ENCODE measurements at regions not wholly inside any gene's neighbourhood (a gene's known extent, or its start where the extent isn't known, plus 50 kb on each side); places are given as distances from the start of the nearest gene placed in this dataset.

DNA sequence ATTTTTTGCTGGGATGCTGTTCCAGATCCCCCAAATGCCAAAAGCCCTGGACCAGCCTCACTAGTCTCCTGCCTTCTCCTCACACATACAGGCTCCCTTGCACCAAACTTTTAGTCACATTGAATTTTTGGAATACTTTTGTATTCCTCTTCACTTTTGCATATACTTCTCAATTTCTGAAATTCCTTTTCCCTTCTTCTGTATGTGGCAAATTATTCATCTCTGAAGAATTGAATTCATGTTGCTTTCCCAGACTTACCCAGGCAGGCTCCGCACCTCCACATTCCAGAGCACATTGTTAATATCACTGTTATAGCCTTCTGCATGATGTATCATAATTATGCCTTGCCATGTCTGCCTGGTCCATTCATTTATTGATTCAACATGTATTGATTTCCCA, 255.3 kb upstream of the POU3F2 start:
- no peak for DNase-seq

DNA sequence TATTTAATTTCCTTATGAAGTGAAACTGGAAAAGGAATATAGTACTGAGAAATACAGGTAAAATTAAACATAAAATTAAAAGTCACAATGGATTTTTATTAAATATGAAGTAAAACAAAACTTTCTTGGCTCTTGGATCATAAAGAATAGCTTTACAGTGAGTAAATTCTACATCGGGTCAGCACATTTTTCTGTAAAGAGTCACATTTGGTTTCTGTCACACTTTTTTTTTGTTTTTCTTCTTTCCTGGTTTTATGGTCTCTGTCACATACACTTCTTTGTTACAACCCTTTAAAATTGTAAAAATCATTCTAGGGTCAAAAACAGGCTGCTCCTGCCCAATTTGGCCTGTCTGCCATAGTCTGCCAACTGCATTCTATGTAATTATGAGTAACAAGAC, 254.4 kb upstream of the POU3F2 start:
- no peak for DNase-seq

DNA sequence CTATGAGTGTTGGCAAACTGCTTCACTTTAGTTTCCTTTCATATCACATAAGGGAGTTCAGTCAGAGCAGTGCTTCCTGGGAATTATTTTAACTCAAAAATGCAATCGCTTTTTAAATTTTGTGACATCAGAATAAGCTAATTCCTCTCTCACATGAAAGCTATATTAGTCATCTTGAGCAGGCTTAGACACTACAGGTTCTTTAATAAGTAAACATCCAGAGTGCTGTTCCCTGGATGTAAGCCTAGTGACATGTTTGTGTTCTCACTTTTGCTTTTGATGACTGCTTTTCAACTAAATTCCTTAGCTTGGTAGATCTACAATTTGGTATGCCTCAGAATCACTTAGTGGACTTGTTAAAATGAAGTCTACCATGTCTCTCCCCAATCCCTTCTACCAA, 252.7 kb upstream of the POU3F2 start:
- no peak for DNase-seq

DNA sequence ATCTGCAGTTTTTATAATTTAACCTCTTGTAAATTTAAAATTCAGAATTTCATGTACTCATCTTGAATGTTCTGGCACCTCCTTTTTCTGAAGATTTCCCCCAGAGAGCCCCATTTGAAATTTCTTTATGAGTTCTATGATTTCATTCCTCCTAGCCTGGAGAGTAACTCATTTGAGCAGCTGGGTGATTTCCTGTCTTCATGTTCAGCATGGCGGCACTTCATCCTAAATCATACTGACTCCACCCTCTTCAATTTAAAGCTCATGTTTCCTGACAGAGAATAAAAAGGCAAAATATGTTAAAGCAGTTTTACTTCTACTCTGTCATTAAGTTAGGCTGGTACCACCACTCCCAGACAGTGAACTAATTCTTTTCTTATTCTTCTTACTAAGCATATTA, 250.9 kb upstream of the POU3F2 start:
- no peak for DNase-seq

DNA sequence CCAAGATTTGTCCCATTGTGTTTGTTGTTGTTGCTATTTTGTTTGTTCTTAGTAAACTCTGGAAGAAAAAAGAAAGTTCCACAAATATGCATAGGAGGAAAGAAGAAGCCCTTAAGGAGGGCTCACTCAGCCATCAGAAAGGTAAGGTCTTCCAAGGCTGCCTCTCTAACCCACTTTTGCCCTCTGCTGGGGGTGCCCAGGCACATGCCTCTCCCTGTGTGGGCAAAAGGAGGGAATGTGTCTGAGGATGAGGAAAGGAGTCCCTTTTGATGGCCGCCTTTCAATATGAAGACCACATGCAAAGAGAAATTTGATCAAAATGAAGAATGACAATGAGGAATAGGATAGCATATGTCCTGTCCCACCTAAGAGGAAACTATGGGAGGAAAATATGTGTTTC, 248.2 kb upstream of the POU3F2 start:
- no peak for DNase-seq

DNA sequence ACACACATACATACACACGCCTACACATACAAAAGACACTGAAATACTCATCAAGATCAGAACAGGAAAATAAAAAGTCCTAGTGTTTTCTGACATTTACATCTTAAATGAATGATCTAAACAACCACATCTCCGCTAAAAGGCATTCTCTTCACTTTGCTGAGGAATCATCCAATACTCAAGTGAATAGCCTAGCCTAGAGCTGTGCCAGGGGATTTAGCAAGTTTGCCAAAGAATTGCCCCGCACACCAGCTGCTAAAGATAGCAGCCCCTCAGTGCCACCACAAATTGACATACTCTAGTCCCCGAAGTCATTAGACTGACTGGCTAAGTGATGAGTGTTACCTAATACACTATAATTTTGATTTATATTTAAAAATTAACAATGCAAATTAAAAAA, 246.8 kb upstream of the POU3F2 start:
- DNase-seq: no peak

DNA sequence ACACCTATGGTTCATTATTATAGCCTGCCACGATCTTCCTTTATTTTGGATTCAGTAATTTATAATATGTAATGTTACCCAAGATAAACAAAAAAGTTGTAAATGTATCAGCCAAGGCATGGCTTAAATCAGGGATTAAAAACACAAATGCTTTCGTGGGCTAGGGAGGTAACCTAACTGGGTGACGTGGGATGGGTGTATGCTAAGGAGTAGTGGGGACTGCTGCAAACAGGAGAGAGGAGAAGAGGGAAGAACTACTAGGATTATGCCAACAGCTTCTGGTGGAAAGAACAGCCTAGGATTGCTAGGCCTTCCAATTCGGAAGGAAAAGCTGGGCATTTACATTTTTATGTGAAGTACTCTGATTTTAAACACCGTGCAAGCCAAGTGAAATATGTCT, 244.8 kb upstream of the POU3F2 start:
- no peak for DNase-seq

DNA sequence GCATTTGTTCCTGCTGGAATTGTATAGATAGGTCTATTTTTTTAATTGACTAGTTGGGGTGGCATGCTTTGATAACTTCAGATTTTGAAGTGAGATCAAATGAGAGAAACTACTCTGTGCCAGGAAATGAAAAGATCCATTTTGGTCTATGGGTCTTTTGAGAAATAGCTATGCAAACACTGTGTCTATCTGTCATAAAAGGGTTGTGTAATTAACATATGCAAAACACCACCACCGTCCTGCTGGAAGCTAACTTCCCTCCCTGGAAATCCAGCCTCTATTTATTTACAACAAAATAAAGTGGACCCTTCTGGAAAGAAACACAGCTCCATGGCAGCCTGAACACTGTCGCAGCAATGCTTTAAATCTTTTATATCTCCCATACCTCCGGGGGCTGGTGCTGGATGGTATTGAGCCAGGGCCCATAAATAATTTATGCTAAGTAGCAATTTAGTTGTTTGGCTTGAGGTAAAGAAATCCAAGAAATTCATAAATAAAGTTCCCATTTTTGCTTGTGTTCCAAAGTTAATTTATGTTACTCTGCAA, 244.2 kb upstream of the POU3F2 start:
- DNase-seq: no peak

DNA sequence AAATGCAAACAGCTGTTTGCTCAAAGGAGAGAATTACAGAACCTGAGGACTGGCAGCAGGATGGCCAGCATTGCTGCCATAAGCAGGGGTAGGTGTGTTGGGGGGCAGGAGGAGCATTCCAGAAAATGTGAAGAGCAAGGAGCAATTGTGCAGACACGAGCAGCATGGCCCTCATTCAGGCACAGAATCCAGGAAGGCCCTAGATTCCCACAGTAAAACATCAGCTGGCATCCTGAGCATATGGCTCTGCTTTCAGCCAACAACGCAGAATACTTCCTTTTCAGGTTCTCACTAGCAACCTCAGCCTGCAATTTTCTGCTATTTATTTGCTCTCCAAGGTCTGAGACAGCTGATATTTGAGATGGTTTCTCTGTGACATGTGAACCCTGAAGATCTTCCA, 243.4 kb upstream of the POU3F2 start:
- DNase-seq: no peak

DNA sequence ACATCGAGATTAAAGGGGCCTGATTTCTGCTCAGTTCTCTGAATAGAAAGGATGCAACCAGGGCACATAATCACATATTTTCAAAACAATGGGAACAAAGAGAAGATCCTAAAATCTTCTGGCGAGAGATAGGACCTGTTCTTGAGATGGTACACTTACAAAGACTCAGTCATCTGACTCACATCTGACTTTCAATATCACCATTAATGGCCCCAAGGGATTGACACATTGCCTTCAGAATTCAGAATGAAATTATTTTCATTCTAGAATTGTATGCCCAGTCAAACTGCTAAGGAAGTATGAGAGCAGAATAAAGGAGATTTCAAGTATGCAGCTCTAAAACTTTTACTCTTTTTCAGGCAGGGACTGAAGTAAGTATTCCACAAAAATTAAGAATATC, 240.7 kb upstream of the POU3F2 start:
- no peak for DNase-seq

DNA sequence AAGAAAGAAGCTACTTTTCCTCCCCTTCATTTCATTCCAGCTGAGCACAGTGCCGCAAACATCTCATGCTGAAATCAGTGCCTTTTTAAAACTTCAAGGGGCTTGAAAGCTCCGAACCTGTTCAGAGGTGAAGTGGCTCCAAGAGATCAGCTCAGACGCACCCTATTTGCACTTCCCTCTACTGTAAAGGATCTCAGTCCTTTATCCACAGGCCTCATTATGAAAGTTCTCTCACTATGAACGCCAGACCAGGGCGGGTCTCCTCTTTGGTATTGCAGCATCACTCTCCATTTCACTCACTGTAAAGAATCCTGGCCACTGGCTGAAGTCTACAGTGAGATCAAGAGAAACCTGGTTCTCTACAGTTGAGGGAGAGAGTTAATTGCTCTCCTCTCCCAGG, 232.7 kb upstream of the POU3F2 start:
- no peak for DNase-seq

DNA sequence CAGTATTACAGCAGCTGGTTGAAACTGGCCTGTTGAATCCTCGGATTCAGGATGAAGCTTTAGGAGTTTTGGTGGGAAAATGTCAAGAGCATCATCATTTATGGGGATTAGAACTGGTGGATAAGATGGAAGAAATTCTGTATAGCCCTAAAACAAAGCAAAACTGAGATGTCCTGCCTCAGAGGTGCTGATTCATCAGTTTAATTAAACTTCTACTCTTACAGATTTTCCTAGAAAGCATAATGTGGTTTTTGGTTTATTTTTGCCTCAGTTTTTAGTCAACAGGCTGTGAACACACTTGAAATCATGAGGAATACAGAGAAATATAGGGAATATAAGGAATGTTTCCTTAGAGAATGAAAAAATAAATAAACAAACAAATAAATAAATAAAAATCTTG, 228.7 kb upstream of the POU3F2 start:
- no peak for DNase-seq

DNA sequence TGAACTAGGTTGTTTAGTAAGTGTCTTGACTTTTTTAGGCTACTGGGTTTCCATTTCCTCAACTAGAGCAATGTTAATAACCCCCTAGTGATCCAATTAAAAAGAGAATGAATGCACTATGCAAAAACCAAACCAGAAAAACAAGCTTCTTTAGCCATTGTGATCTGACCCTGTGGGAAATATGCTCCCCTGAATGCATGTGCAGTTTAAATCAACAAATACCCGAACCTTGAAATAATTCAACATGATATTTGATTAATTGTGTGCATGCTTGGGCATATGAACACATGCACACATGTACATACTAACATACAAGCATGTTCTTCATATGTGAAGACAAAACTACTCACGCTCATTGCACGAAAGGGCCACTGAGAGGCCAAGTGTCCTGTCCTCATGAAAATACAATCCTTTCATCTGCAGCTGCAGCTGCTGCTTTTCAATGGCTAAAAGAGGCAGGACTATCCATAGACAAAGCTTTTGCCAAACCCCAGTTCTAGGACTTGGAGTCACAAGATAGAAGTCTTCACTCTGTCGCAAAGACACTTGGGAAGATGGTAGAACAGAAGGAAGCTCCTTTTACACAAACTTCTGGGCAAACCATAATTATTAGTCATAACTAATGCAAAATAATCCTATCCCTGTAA, 207.1 kb upstream of the POU3F2 start:
- DNase-seq: no peak

DNA sequence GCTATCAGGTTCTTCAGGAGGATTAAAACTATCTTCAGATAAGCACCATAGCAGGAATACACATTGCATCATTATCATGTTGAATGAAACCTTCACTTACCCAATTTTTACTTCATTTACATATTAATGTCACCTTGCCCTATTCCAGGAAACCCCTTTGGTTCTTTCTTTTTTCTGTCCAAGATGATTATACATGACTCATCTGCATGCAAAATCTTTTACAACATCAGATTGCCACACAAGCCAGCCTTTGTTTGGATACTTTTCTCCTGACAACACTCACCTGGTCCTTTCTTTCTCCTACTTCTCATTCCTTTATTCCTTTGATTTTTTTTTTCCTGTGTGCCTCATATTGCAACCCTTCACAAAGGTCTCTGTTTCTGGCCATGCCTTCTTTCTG, 200.5 kb upstream of the POU3F2 start:
- no peak for DNase-seq

DNA sequence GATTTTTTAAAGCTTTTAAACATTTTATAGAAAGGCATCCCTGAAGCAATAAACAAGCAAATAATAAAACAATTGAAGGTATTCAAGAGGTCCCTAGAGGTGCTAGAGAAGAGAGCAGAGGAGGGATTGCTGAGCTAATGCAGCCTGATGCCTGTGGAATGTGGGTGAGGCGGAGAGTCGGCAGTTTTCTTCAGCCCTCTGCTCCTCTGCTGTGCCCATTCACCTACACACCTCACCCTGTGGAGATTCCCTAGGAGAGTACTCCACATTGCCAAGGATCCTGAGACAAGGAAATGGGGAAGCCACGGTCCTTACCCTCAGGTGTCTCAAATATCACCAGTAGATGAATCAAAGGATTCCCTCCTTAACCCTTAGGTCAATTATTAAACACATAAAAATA, 199.8 kb upstream of the POU3F2 start:
- no peak for DNase-seq

DNA sequence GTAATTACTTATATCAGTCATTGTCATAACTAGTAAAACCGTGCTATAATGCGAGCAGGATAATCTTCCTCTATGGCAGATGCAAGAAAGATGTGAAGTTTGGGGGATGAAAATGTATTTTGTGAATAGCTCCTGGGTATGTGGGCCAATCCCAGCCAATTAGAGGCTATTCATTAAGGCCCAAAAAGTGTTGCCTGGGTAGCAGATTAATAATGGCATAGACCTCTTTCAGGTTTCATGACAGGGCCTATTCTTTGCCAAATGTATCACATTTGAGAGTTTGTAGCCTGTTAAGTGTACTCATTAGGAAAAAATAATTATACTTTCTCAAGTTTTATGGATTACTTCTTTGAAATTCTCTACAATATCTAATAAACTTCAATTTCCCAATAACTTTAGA, 199.2 kb upstream of the POU3F2 start:
- DNase-seq: no peak

DNA sequence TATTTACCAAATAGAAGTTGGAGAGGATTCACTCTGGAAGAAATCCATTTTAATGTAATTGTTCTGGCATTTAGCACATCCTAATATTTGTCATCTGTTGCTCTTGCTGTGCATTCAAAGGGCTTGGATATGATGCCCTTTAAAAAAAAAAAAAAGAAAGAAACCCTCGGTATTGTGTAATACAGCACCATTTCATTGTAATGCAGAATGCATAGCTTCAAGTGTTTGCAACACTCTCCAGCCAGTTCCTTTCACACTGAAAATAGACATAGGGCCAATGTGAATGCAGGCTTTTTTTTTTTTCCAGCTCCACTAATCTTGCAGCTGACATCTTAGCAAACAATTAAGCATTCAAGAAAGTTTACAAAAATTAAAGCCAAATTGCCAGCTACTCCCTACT, 197.4 kb upstream of the POU3F2 start:
- no peak for DNase-seq

DNA sequence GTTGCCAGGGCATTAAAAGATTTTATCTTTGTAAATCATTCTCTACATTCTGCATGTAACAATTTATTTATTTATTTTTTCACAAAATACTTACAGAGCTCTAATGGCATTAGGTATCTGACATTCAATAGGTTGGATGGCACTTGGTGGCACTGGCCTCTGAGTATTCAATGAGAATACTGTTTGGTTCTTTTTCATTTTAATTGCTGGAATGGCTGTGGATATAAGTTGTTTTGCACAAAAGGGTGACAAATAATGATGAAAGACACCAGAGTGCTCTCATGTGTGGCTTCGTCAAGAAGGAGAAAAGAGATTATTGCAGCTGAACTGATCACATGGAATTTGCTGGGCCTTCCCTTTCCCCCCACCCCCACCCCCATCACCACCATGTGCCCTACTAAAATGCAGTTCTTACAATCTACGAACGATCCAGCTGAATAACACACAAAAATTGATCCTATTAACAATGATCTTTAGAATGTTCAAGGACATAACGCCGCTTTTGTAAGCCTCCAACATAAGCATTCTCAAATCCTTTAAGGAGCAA, 195.2 kb upstream of the POU3F2 start:
- DNase-seq: no peak

DNA sequence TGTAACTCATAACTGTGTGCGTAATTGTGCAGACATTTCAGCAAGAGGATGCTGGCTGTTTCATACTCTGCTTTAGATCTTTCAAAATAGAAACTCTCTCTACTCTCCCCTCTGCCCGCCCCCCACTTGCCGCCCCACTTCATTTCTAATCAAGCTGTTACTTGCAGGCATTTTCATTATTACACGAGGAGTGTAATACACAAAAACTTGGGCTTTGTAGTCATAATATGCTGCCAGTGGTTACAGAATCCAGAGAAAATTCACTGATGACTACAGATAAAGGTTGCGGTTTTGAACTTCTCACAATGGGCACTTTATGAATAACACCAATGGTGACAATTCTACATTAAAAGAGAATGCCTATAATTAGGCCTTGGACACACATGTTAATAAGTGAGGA, 194.0 kb upstream of the POU3F2 start:
- DNase-seq: no peak

DNA sequence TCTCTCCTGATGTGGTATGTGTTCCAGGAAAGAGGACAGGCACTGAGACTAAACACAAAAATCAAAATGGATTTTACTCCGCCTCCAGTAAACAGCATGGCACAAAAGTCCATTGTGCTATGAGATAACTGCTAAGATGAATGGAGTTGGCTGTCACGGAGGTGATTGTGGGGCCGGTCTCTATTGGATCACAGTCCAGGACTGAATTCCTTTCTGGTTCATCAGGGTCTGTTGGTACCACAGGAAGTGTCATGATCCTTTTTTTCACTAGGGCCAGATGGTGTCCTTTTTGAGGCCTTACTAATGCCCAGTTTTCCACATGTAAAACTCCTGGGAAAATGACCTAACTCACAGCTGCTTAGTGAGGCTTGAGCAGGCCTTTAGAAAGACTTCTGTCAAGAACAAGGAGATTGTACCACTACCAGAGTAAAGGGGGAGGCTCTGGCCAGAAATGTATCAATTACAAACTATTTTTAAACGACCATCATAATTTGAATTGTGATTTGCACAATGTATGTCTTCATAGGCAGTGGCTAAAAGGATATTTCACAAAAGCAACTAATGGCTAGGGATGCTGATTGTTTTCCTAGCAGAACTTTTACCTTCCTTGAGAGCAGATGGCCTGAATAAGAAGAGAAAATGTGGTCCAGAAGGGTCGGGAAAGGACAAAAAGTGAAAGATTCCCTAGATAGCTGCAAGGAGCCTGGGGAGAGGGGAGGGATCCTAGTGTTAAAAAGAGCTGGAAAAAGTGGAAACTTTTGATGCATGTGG, 192.2 kb upstream of the POU3F2 start:
- DNase-seq: no peak

DNA sequence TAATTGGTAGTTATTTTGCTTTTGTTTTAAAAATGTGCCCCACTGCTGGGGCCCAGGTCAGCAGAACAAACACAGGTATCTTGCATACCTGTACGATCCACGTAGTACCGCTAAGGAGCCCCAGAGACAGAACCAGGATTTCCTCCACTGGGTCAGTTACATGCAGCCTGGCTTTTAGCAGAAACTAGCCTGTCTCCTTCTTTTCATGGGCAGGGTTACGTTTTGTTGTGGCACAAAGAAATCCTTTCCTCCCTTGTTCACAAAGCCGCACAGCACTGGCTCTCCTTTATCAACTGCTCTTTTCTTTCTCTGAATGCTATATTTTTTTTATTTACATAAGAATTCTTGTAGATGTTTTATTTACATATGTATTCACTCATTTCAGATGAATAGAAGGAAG, 190.3 kb upstream of the POU3F2 start:
- no peak for DNase-seq

DNA sequence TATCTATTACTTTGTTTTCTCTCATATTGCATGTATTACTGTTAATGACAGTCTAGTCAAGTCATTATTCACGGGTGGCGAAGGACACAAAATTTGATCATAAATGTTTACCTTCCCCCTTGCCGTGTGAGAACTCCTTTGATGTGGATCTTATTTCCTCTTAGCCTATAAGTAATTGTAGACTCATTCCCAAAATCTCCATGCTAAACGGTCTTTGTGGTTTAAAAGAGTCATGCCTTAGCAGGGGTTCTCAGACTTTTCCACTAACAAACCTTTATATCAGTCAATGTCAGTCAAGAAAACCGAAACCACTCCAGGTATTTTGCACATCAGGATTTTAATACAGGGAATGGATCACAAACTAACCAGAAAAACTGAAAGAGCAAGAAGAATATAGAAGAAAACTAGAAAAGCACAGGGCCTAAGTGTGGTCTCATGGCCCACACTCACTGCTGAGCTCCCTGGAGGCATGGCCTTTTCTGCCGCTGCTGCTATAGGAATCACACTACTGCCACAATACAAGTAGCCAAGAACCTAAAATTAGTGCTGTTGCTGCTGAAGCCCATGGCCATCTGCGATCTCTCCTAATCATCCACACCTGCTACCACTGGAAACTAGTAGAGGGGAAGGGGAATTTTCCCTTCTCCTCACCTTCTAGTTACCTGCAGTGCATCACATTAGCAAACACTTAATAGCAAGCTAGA, 186.0 kb upstream of the POU3F2 start:
- no peak for DNase-seq

DNA sequence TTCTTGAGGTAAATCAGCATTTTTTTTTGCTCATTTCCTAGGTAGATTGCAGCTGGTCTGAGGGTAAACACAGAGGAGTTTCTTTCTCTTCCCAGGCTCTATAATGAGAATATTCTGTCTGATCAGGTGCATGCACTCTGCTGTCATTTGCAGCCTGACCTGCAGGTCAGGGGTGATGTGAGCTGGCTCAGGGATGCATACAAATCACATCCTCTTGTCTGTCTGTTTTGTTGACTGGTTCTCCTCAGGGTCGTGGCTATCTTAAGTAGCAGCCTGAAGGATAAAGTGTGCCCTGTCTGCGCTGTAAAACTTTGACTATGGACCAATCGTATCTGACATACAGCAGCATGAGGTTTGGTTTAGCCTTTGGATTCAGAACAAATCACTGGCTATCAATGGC, 183.4 kb upstream of the POU3F2 start:
- no peak for DNase-seq

DNA sequence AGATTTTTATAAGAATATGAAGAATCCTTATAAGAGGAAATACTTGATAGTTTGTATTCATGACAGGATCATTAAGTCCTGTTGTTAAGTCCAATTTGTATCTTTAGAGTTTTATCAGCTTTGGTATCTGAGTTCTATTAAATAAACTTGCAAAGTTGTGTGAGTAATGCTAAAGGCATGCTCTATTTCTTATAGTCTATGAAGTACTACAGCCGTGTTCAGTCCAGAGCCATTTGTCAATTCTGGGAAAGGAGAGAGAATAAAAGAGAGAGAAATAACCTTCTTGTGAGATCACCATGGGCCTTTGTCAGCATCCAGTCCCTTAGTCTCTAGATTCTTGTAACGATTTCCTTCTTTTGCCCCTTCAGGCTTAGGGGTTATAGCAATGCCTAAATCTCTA, 181.2 kb upstream of the POU3F2 start:
- DNase-seq: no peak

Data from NCI-H1105 (cell line).